Keratinocyte (primary cell): ENCODE measurements at regions not wholly inside any gene's neighbourhood (a gene's known extent, or its start where the extent isn't known, plus 50 kb on each side); places are given as distances from the start of the nearest gene placed in this dataset.

Experiments used
- CTCF ChIP-seq, 3 experiments: IDR thresholded peaks in 1 of 3; conservative IDR thresholded peaks in 1 of 3; optimal IDR thresholded peaks in 1 of 3; 2 replicates in 2 of 3; 3 replicates in 1 of 3; pipeline versions ENCODE3 to v1.5.1; 2011; ENCODE audit warnings: low read length in 3 of 3, mild to moderate bottlenecking in 3 of 3, moderate library complexity in 2 of 3, control low read depth in 1 of 3, inconsistent platforms in 1 of 3; ENCODE audit not compliant: insufficient read depth in 2 of 3; ENCODE audit errors: extremely low read depth in 1 of 3
- EZH2 ChIP-seq: IDR thresholded peaks from one replicate; pipeline ENCODE4 v1.6.1; 2012; ENCODE audit warnings: inconsistent platforms, mild to moderate bottlenecking, low read length, moderate library complexity

- TF ChIP-seq CTCF (optimal IDR thresholded peaks at IDR 0.05 in 1 of 3, IDR thresholded peaks at IDR 0.05 in 1 of 3, conservative IDR thresholded peaks at IDR 0.05 in 1 of 3; ENCODE audit: extremely low read depth in 1 of 3, insufficient read depth in 2 of 3, low read length in 3 of 3) (no peak), EZH2 (no peak)
These were observed 61.3 kb upstream of the TAB3 start for GRCh38 chrX:30950391-30950790.
